ENCODE measurements at regions not wholly inside any gene's neighbourhood (a gene's known extent, or its start where the extent isn't known, plus 50 kb on each side); places are given as distances from the start of the nearest gene placed in this dataset.

GRCh38 chr2:207265869-207266268, 100.1 kb upstream of the KLF7 start:
- no peaks in the 10 kb centered on the region for H3K9me3 ChIP-seq
- 89 to 93% methylated on average over 6 of the region's 6 CpGs for WGBS, 2 donors
- no peak overlapping the region for H3K4me3 ChIP-seq (replicated peaks in 1 of 3)
- H3K27me3 ChIP-seq = no peaks in the 10 kb centered on the region
- TF ChIP-seq POLR2A (IDR thresholded peaks at IDR 0.05) = no peak
- no peak for TF ChIP-seq CTCF (IDR thresholded peaks at IDR 0.05)
- DNase-seq = no peak
- no peaks in the 10 kb centered on the region for H3K4me1 ChIP-seq
- intact Hi-C loops (cut with DNase I) = no loop called here
- no peak overlapping the region for H3K27ac ChIP-seq
- no peaks in the 10 kb centered on the region for H3K36me3 ChIP-seq

- no peak for TF ChIP-seq POLR2A (IDR thresholded peaks at IDR 0.05)
- no peak for TF ChIP-seq CTCF (IDR thresholded peaks at IDR 0.05)
- no peaks in the 10 kb centered on the region for H3K4me1 ChIP-seq
- no peak overlapping the region for H3K4me3 ChIP-seq (replicated peaks in 1 of 3)
- no peaks in the 10 kb centered on the region for H3K9me3 ChIP-seq
- 85 to 87% methylated on average over 7 of the region's 7 CpGs for WGBS, 2 donors
- intact Hi-C loops (cut with DNase I) = no loop called here
- no peak for DNase-seq
- H3K36me3 ChIP-seq = no peaks in the 10 kb centered on the region
- no peak overlapping the region for H3K27ac ChIP-seq
- H3K27me3 ChIP-seq = no peaks in the 10 kb centered on the region
Measured at GRCh38 chr2:207266648-207267047, 100.9 kb upstream of the KLF7 start.

GRCh38 chr2:207269038-207269437, 103.3 kb upstream of the KLF7 start:
- DNase-seq = no peak
- TF ChIP-seq CTCF (IDR thresholded peaks at IDR 0.05) (no peak), POLR2A (IDR thresholded peaks at IDR 0.05) (no peak)
- Histone ChIP-seq H3K4me3 (replicated peaks in 1 of 3) (no peak overlapping the region), H3K27me3 (no peaks in the 10 kb centered on the region), H3K36me3 (no peaks in the 10 kb centered on the region), H3K27ac (no peak overlapping the region), H3K4me1 (no peaks in the 10 kb centered on the region), H3K9me3 (no peaks in the 10 kb centered on the region)
- intact Hi-C loops (cut with DNase I) = no loop called here
- WGBS, 2 donors = 79 to 85% methylated on average over 2 of the region's 2 CpGs

GRCh38 chr2:207274530-207275189, 108.9 kb upstream of the KLF7 start:
- intact Hi-C loops (cut with DNase I) = no loop called here
- no peaks in the 10 kb centered on the region for H3K9me3 ChIP-seq
- H3K4me1 ChIP-seq = no peaks in the 10 kb centered on the region
- H3K36me3 ChIP-seq = no peaks in the 10 kb centered on the region
- no peak overlapping the region for H3K4me3 ChIP-seq (replicated peaks in 1 of 3)
- TF ChIP-seq POLR2A (IDR thresholded peaks at IDR 0.05) (no peak), CTCF (IDR thresholded peaks at IDR 0.05) (no peak)
- DNase-seq = no peak
- H3K27me3 ChIP-seq = no peaks in the 10 kb centered on the region
- 70 to 71% methylated on average over 5 of the region's 5 CpGs for WGBS, 2 donors
- H3K27ac ChIP-seq = no peak overlapping the region

- no peaks in the 10 kb centered on the region for H3K4me1 ChIP-seq
- no peak for DNase-seq
- intact Hi-C loops (cut with DNase I) = no loop called here
- no peaks in the 10 kb centered on the region for H3K9me3 ChIP-seq
- no peaks in the 10 kb centered on the region for H3K36me3 ChIP-seq
- no peak overlapping the region for H3K27ac ChIP-seq
- no peak overlapping the region for H3K4me3 ChIP-seq (replicated peaks in 1 of 3)
- TF ChIP-seq POLR2A (IDR thresholded peaks at IDR 0.05) (no peak), CTCF (IDR thresholded peaks at IDR 0.05) (no peak)
- WGBS, 2 donors = 78 to 87% methylated on average over 2 of the region's 2 CpGs
- H3K27me3 ChIP-seq = no peaks in the 10 kb centered on the region
Measured at GRCh38 chr2:207275779-207276178, 110.0 kb upstream of the KLF7 start.

Data from thyroid gland (tissue), 4 donors.